ENCODE measurements at regions not wholly inside any gene's neighbourhood (a gene's known extent, or its start where the extent isn't known, plus 50 kb on each side); places are given as distances from the start of the nearest gene placed in this dataset.

- no peak for TF ChIP-seq CTCF (IDR thresholded peaks at IDR 0.05)
- no peak for TF ChIP-seq POLR2A (IDR thresholded peaks at IDR 0.05)
Observed at GRCh38 chr9:31023847-31024246, 1360.6 kb upstream of the ACO1 start.

Data from lower leg skin (tissue), 3 donors.